Ovary (tissue), 3 donors: ENCODE measurements at regions not wholly inside any gene's neighbourhood (a gene's known extent, or its start where the extent isn't known, plus 50 kb on each side); places are given as distances from the start of the nearest gene placed in this dataset.

Source experiments
- CTCF ChIP-seq, 3 donors: fragments of 450-650 bp in 2 of 3; fragments of 200-600 bp in 1 of 3; IDR thresholded peaks; one replicate each; pipeline versions ENCODE4 v1.5.1 to v1.8.0; 2016 to 2022; ENCODE audit warnings: antibody characterized with exemption in 3 of 3, mild to moderate bottlenecking in 1 of 3
- EP300 ChIP-seq: sonication (generic); formaldehyde crosslinking; IDR thresholded peaks from one replicate; pipeline ENCODE4 v1.6.1; 2017; ENCODE audit warnings: antibody characterized with exemption
- POLR2A ChIP-seq: fragments of 450-650 bp; IDR thresholded peaks from one replicate; pipeline ENCODE4 v1.6.1; 2017; ENCODE audit warnings: antibody characterized with exemption, mild to moderate bottlenecking, moderate library complexity
- donor health status: DM: no; HTN: no; CAD: no.

GRCh38 chr3:24657870-24658510 is 163.3 kb upstream of the THRB start:
- no peak for TF ChIP-seq CTCF (IDR thresholded peaks at IDR 0.05)
- no peak for TF ChIP-seq EP300
- TF ChIP-seq POLR2A, result no peak
